IPS DF 4.7 (cell line): ENCODE measurements at regions not wholly inside any gene's neighbourhood (a gene's known extent, or its start where the extent isn't known, plus 50 kb on each side); places are given as distances from the start of the nearest gene placed in this dataset.

Experiments
- DNase-seq: peaks from one replicate; pipeline ENCODE4 v3.0.0-alpha.2; 2013; ENCODE audit warnings: low spot score; ENCODE audit errors: extremely low read depth

DNA sequence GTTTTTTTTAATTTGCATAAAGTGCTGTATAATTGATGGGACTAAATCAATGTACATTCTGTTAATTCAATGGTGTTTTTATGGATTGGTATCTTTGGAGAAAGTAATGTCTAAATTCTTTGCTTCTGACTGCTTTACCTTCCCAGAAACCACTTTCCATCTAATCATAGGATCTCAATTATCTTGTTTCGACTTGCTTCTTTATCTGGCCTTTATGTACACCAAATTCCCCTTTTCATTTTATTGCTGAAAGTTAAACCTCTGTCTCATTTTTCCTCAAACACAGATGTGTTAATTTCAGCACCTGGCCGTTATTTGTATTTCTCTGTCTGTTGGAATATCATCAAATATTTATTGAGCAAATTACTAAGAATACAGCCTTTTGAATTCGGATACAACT is 287.3 kb upstream of the GBE1 start:
- no peak for DNase-seq

DNA sequence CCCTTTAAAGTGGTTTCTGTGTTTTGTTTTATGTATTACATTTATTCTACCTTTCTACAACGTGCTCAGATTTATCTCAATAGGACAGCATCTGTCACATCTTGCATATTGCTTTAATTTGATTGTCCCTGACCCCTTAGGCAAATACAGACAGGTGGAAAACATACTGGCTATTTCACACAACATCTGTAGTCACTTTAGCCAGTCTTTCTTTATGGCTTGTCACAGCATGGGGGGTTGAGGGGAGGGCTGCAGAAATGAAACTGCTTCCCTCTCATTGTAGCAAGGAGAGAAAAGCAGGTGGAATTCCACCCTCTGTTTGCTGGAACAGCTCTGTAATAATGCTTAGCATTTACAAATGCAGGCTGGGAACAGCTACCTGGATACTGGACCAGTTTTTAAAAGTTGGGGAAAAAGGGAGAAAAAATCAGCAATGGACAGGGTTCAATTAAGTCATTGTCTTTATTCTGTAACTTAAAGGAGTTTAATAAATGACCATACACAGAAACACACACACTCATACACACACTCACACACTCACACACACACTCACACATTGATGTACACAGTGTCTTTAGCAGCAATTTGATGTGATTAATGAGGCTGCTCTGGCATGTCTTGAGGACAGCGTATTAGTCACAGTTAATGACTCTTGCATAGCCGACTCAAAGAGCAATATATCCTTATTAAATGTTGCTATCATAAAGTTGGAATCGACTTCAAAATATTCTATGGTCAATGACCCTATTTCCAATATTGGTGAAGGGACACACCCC is 283.7 kb upstream of the GBE1 start:
- DNase-seq, result no peak

DNA sequence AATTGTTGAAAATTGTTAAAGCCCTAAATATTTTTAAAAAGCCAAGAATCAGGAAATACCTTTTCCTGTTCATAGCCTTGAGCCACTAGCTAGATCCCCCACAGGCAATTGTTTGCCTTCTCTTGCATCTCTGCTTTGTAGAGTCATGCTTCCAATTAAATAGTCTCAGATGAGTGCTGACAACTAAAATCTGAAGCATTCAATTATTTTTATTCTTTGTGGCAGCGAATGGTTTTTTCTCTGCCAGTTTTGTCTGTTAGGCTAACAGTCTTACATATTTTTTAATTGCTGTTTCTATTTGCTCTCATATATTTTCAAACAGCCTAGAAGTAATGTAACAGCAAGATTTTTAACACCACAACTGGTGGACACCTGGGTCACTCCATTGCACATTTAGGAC is 277.1 kb upstream of the GBE1 start:
- no peak for DNase-seq

DNA sequence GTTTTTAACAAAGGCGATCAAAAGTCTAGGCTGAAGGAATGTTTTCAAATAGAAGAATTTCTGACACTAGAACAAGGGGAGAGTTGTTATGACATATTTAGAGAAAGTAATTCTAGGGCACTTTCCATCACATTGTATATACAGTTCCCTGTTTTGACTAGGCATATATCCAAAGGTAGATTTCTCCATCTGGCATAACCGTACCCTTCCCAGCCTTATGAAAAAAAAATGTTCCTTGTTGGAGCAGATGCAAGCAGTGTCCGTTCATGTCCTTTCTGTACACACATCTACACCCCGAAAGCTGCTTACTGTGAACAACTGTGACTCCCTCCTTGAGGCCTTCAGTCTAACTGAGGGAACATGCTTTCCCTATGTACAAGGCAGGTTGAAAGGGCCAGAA is 271.7 kb upstream of the GBE1 start:
- no peak for DNase-seq

DNA sequence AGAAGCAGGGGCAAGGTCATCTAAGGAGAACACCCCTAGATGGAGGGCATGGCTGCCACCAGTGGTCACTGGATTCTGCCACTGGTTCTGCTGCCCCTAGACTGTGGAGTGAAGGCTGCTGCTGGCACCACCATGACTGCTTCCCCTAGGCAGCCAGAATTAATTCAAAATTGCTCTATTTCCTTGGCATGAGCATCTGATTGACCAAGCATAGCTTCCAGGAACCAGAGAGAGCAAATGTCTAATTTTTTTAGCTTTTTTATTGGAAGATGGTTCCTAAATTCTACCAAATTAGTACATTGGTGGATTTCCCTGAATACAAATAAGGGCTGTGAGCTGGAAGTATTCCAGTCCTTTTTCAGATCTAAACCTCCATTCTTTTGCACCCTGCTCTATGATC is 270.2 kb upstream of the GBE1 start:
- no peak for DNase-seq

DNA sequence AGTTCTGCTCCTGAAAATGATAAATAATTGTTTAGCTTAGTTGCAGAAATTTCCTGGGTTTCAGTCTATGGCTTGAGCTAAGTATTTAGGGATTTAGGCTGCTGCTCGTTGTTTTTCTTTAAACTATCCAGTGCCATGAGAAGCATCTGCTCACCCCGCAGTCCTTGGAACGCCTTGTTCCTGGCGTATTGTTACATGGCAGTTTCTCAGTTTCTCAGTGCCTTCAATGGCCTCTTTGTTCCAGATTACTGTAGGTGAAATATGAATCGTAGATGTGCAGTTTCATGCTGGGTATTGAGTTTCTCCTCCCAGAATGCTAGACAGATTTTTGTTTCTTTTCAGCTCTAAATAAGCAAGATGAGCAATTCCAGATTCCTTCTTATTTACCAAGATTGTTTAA is 269.5 kb upstream of the GBE1 start:
- no peak for DNase-seq

DNA sequence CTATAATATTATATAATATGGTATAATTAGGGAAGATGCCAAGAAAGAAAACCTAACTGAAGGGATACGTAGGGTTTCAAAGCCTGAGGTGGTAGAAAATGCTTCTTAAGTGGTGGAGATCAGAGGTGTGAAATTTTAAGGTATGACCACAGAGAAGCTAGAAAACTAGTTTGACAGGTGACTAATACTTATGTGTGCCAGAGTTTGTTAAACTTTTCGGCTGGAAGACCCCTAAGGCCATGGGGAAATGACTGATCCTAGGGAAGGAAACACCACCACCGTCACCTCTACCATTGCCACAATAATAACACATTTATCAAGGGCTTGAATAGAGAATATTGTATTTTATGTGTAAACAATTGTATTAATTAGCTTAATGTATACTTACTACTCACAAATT is 261.4 kb upstream of the GBE1 start:
- no peak for DNase-seq

DNA sequence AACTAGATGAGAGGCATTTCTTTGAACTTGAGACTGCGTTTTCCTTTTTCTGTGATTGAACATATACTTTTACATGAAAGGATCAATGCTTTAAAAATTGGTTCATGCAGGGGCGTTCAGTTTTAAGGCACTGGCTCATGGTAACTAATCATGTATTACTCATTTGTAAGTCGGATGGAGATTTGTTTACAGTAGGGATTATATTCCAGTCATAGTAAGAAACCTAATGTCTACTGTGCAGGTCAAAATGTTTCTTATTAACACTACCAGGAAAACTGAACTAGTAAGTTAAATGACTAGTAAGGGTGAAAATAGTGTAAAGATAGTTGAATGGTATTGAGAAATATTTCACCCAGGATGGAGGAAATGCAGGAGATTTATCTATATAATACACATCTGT is 258.8 kb upstream of the GBE1 start:
- no peak for DNase-seq

DNA sequence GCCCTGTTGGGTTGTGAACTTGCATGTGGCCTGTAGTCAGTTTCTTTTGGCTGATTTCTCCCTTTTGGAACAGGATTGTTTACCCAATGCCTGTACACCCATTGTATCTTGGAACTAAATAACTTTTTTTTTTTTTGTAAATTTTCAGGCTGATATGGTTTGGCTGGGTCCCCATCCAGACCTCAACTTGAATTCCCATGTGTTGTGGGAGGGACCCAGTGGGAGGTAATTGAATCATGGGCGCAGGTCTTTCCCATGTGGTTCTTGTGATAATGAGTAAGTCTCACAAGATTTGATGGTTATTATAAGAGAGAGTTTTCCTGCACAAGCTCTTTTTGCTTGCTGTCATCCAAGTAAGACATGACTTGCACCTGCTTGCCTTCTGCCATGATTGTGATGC is 253.8 kb upstream of the GBE1 start:
- no peak for DNase-seq

DNA sequence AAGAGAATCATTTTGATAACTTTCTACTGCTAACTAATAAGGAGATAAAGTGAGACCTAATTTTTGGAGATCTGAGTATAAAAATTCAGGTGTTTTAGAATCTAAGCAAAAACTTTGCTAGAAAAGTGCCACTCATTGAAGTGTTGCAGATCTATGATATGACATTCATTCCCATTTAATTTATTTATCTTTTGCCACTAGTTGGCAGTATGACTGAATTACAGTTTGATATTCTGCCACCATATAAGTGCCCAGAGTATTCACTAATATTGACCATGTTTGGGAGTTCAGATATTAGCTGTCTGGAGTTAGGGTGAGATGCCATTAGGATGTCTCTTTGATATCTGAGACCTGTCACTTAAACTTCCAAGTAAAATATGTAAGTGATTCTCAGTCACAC is 251.3 kb upstream of the GBE1 start:
- DNase-seq, result no peak

DNA sequence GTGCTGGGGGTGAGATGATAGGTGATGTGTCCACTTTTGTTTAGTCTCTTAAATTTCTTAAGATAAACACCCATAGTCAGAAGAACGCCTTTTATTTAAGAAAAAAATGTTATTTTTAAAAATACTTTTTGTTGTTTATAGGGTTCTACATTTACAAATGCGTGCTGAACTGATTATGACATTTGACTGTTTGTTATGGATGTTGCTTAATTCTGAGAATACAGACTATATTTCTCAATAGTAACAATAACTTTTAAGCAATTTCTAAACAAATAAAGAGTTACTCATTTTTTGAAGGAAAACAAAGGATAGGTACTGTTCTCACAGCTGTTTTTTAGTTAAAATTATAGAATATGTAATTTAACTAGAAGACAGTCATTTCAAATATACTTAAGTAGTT is 249.9 kb upstream of the GBE1 start:
- DNase-seq, result no peak

DNA sequence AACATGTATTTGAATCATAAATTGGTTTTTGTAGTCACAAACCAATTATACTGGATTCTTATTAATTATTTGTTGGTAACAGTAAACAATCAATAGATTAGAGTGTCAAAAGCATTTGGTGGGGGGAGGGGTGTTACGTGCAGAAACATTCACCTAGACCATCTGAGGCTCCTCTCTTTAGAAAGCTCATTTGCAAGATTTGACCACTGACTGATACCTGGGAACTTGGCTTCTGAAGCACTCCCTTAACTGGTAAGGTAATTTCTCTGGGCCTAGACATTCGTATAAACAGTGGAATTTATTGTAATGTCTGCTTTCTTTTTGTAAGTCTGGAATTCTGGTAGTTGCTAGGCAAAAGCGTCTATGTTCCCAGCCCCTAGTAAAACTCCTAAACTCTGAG is 243.8 kb upstream of the GBE1 start:
- no peak for DNase-seq

DNA sequence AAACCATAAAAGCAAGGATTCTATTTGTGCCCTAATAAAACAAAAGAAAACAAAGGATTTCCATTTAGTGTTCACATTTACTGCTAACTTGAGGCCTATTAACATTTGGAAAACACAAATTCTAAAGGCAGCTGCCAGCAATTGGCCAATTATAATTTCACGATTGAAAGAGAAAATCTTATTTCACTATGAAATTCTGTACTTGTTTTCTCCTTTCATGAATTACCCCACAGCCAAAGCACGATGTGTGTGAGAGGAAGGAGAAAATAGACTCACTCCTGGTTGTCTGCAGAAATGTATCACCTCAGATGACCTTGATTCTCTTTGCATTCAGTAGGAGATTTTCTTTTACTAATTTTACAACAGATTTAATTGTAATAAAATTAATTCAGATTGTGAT is 242.8 kb upstream of the GBE1 start:
- no peak for DNase-seq

DNA sequence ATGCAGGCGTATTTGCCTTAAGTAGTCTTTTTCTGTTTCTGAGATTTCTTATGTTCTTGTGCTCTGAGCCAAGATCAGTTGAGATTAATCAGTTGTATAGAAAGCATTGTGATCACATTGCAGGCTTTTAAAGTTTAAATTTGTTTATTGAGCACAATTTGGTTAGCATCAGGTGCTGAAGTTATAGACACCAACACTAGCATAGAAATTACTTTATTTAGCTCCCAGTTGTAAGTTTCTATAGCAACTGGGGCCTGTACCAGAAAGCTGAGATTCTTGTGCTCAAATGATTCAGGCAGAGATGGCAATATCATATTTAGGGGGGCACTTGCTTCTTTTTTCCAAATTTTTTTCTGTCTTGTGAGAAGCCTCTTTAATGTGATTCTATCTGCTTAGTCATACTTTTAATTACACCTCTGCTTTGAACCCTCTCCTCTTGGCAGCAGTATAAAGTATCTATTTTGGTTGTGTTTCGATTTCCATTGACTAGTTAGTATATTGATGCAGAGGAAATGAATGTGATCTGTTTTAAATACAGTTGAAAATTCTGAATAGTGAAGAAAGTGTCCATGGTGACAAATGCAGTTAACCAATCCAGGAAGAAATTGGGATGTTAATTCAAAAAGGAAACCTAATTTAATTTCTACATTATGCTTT is 241.7 kb upstream of the GBE1 start:
- DNase-seq, result no peak

DNA sequence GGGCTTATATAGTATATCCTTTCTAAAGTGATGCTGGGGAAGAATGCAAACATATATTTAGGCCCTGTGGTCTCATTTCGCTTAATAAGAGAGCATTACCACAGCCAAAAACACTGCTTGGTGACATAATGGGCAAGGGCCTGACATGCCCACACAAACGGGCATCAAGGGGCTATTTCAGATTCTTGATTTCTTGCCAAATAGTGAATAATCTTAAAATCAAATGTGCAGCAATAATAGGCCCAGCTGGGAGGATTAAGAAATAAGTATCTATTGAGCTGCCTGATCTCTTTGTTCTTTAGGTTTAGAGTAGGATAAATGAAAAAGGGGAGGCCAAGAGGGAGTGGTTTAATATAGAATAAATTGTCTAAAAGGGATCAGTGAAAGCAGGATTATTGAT is 241.0 kb upstream of the GBE1 start:
- DNase-seq, result no peak

DNA sequence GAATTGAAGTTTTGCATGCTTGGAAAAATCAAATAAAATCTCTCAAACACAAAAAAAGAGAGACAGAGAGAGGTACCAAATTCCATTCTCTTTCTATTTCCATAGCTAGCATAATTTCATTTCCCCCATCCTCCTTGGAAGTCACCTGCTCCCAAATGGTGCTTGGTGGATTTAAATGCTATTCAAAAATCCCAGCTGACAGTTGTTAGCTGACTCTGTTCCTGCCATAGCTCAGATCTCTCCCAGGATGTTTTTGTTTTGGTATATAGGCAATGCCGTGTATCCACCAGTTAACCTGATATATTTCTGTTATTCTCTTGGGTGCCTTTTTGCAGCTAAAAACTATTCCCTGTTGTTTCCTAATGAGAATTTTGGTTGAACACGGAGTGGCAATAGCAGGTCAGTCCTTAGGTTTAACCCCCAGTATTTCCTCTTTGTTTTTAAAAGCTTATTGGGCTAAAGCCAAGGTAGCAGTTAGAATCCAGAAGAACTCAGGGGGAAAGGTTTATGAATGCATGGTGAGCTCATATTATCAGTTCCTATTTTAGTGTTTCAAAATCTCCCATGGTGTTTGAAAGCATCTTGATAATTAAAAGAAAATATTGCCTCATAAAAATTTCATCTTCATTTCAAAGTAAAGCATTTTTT is 240.0 kb upstream of the GBE1 start:
- no peak for DNase-seq

DNA sequence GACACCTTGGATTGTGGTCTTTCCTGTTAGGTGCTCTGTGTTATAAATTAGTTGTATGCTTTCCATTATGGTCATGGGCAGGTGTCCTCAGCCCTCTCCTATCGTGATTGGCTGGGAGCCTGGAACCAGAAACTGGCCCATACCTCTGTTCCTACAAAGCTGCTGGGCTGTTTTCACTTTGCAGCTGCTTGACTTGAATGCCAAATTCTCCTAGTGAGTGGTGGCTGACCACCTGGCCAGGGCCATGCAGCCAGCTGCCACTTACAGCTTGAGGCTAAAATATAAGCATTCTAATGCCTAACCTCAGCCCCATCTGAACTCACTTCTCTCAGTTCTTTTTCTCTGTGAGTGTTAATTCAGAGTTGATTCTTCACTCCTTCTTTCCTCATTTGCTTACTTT is 239.3 kb upstream of the GBE1 start:
- no peak for DNase-seq

DNA sequence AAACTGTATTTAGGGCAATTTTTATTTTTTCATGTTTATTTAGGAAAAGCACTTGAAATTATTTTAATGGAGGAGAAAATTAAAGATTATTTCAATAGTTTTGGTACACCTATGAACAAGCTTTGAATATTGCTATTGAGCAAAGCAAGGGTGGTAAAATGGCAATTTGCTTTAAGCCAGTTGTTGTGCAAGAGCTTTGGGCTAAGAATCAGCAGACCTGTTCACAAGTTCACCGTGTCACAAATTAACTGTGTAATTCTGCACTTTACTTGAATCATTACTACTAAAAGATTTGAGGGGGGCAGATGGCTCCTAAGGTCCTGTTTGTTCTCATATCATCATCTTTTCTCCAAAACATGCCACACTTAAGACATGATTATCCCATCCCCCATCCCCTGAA is 238.9 kb upstream of the GBE1 start:
- no peak for DNase-seq

DNA sequence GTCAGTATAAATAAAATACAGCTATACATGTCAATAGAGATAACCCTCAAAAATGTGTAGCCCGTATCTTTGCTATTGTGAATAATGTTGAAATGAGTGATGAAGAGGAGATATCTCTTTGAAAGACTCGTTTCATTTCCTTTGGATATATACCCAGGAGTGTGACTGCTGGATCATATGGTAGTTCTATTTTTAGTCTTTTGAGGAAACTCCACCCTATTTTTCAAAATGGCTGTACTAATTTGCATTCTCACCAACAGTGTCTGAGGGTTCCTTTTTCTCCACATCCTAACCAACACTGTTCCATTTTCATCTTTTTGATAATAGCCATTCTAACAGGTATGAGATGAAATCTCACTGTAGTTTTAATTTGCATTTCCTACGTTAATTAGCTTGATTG is 237.5 kb upstream of the GBE1 start:
- DNase-seq, result no peak

DNA sequence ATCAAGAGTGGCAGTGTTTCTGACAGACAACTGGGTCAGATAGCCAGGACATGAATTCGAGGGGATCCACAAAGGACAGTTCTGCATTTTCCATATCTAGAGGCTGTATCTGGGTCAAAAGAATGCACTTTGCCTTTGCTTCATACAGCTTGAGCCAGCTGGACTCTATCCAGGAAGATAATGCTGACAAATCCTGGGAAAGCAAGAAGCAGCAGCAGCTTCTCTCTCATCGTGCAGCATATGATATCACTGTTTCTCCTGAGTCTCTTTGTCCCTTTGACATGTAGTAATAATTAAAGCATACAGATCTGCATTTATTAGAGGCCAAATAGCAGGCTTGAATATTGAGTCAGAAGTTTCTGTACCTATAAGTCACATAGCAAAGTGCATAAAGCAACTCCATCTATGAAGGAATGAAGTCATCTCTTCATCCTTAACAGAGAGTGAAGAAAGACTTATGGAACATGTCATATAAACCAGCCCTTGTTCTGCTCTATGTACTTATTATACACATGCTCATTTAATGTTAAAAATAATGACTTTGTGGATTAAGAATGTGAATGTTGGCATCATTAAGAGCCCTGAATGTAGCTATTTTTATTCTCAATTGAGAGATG is 236.8 kb upstream of the GBE1 start:
- no peak for DNase-seq

DNA sequence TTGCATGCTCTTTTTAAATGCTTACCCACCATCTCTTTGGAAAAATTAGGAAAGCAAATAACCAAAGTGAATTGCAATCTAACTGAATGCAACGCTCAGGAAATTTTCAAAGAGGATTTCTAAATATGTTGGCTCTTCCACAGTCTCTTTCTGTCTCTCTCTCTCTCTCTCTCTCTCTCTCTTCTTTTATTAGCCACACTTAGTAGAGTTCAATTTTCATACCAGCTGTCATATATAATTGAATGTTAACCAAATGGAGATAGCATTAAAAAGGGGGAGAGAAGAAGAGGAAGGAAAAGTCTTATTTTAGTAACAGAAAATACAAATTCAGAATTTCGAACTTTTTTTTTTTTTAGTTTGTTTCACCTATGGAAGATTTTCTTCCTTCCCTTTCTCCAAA is 235.9 kb upstream of the GBE1 start:
- DNase-seq, result no peak

DNA sequence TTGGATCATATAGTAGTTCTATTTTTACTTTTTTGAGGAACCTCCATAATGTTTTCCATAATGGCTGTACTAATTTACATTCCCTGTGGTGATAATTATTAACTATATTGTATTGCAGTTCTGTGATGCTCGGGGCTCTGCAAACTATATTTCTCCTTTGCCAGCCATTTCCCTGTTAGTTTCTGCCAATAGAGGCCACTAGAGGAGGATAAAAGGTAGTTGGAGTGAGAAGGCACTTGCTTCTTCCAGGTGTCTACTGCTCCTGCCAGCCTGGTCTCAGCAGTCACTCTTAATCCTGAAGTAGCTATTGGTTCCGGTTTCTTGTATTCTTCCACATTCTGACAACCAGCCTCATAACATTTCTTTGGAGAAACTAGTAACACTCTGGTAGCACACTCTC is 233.9 kb upstream of the GBE1 start:
- no peak for DNase-seq

DNA sequence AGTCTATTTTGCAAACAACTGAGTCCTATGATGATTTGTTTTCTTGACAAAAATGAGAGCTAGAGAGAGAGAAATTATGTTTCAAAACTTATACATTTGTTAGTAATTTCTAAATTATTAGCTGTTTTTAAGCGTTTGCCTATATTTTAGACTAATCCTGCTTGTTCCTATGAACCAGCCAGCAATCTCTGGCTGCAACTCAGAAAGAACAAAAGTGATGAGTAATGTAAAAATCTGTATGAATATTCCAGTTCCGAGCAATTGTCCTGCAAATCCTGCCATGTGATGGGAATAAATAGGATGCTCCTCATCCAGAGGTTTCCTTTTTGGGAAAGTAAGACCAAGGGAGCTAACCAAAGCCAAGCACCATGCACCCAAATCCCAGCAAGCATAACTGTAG is 228.3 kb upstream of the GBE1 start:
- no peak for DNase-seq
